ENCODE measurements at regions not wholly inside any gene's neighbourhood (a gene's known extent, or its start where the extent isn't known, plus 50 kb on each side); places are given as distances from the start of the nearest gene placed in this dataset.

DNA sequence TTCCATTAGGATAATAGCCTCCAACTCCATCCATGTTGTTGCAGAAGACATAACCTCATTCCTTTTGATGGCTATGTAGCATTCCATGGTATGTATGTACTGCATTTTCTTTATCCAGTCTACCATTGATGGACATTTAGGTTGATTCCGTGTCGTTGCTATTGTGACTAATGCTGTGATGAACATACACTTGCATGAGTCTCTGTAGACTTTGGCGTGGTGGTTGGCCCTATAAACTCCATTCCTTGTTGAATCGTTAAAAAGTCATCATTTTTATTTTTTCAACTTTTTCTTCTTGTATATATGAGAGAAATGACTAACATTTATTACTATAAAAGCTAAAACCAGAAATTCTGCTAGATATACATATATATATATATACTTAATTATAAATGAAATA lies 1491.9 kb upstream of the CDH6 start:
- H3K56ac ChIP-seq (ENCODE audit: insufficient read length, low read depth, low read length) = no peak overlapping the region
- H3K4me2 ChIP-seq (ENCODE audit: insufficient read depth, insufficient read length, low read length) = no peak overlapping the region
- H3K23ac ChIP-seq (ENCODE audit: insufficient read length, low read depth, low read length) = no peak overlapping the region
- no peak for TF ChIP-seq CTCF (conservative IDR thresholded peaks at IDR 0.05)
- DNase-seq = no peak
- no peak overlapping the region for H2BK15ac ChIP-seq (ENCODE audit: low read depth, low read length)
- H3K4ac ChIP-seq (ENCODE audit: low read depth, low read length) = no peak overlapping the region
- H3K27me3 ChIP-seq (ENCODE audit: insufficient read depth, low read length) = no peaks in the 10 kb centered on the region
- Mint-ChIP-seq H3K4me1 (no peaks in the 10 kb centered on the region), H3K27me3 (ENCODE audit: low read depth) (no peaks in the 10 kb centered on the region), H3K9me3 (peaks cover 3 to 5% of the 10 kb centered on the region in 2 experiments; a peak in 3 of 5 replicates), H3K36me3 (ENCODE audit: insufficient read depth in 1 of 3, low read depth in 3 of 3) (no peaks in the 10 kb centered on the region), H3K27ac (no peak overlapping the region), H3K4me3 (no peak overlapping the region)
- no peak overlapping the region for H3K9ac ChIP-seq (ENCODE audit: extremely low read depth, insufficient read length, low read length)
- H3T11ph ChIP-seq (ENCODE audit: low read length) = no peak overlapping the region
- no peaks in the 10 kb centered on the region for H3K9me3 ChIP-seq (ENCODE audit: control insufficient read depth, low read depth, low read length)
- no peaks in the 10 kb centered on the region for H4K20me1 ChIP-seq (ENCODE audit: control insufficient read depth, insufficient read depth, insufficient read length)
- H2BK120ac ChIP-seq (ENCODE audit: low read depth, low read length, poor library complexity, severe bottlenecking) = no peak overlapping the region
- whole genome bisulfite sequencing (ENCODE audit: extremely low coverage, insufficient read length, low lambda C conversion rate) = no CpG with 5 or more reads among the region's 4 CpGs
- no peaks in the 10 kb centered on the region for H3K23me2 ChIP-seq (ENCODE audit: insufficient read length, low read depth, low read length, poor library complexity, severe bottlenecking)
- no peak overlapping the region for H2BK5ac ChIP-seq (ENCODE audit: insufficient read length, low read length)
- H2BK12ac ChIP-seq (ENCODE audit: insufficient read length, low read depth, low read length) = no peak overlapping the region
- no peak overlapping the region for H2BK20ac ChIP-seq (ENCODE audit: low read depth, low read length, poor library complexity, severe bottlenecking)
- H3K79me2 ChIP-seq (ENCODE audit: insufficient read depth, low read length) = no peaks in the 10 kb centered on the region
- H3K18ac ChIP-seq (ENCODE audit: insufficient read length, low read depth, low read length) = no peak overlapping the region
- no peak overlapping the region for H4K8ac ChIP-seq (replicated peaks; ENCODE audit: insufficient read length, low read depth, low read length)
- H3K4me1 ChIP-seq (ENCODE audit: insufficient read depth, low read length) = no peaks in the 10 kb centered on the region
- no peak overlapping the region for H2AK5ac ChIP-seq (ENCODE audit: insufficient read length, low read length)
- no peak overlapping the region for H4K5ac ChIP-seq (ENCODE audit: insufficient read length, low read depth, low read length)
- no peak overlapping the region for H3K27ac ChIP-seq (ENCODE audit: insufficient read length, low read depth, low read length)
- H2AFZ ChIP-seq (ENCODE audit: low read length) = no peak overlapping the region
- H4K91ac ChIP-seq (ENCODE audit: insufficient read length, low read depth, low read length) = no peak overlapping the region
- no peak overlapping the region for H3K14ac ChIP-seq (ENCODE audit: insufficient read depth, low read length)
- H3K79me1 ChIP-seq (ENCODE audit: insufficient read depth, low read depth, low read length, poor library complexity, severe bottlenecking) = no peaks in the 10 kb centered on the region

All from H9 (cell line).